ENCODE measurements at regions not wholly inside any gene's neighbourhood (a gene's known extent, or its start where the extent isn't known, plus 50 kb on each side); places are given as distances from the start of the nearest gene placed in this dataset.

- Histone ChIP-seq H3K27me3 (ENCODE audit: control insufficient read depth, insufficient read depth, low read length) (no peaks in the 10 kb centered on the region), H3K36me3 (ENCODE audit: control insufficient read depth, insufficient read depth, low read length) (no peaks in the 10 kb centered on the region), H3K4me3 (ENCODE audit: low read depth, low read length) (no peak overlapping the region)
- no peak for DNase-seq (ENCODE audit: low read depth)
- POLR2A ChIA-PET, result no interaction called here
- TF ChIP-seq CTCF (IDR thresholded peaks at IDR 0.05; ENCODE audit: insufficient read depth, low read depth, low read length), result no peak
- CTCF ChIA-PET, result no interaction called here
These were observed 1295.8 kb upstream of the ADGRL3 start for GRCh38 chr4:59904331-59904730.

- no peak overlapping the region for H3K4me3 ChIP-seq (ENCODE audit: low read depth, low read length)
- ChIA-PET POLR2A (no interaction called here), CTCF (no interaction called here)
- TF ChIP-seq CTCF (IDR thresholded peaks at IDR 0.05; ENCODE audit: insufficient read depth, low read depth, low read length), result no peak
- no peaks in the 10 kb centered on the region for H3K36me3 ChIP-seq (ENCODE audit: control insufficient read depth, insufficient read depth, low read length)
- DNase-seq (ENCODE audit: low read depth), result no peak
- H3K27me3 ChIP-seq (ENCODE audit: control insufficient read depth, insufficient read depth, low read length), result no peaks in the 10 kb centered on the region
These were observed 1279.7 kb upstream of the ADGRL3 start for GRCh38 chr4:59920416-59920815.

GRCh38 chr4:59925290-59925689, 1274.8 kb upstream of the ADGRL3 start:
- POLR2A ChIA-PET, result no interaction called here
- H3K4me3 ChIP-seq (ENCODE audit: low read depth, low read length), result no peak overlapping the region
- no peak for DNase-seq (ENCODE audit: low read depth)
- CTCF ChIA-PET, result interaction anchor here (1.3 kb wide), 1 partner anchor 9 kb away, joined by 4 read pairs; no protein-coding TSS in a partner anchor
- TF ChIP-seq CTCF (IDR thresholded peaks at IDR 0.05; ENCODE audit: insufficient read depth, low read depth, low read length), result no peak
- H3K36me3 ChIP-seq (ENCODE audit: control insufficient read depth, insufficient read depth, low read length), result no peaks in the 10 kb centered on the region
- H3K27me3 ChIP-seq (ENCODE audit: control insufficient read depth, insufficient read depth, low read length), result no peaks in the 10 kb centered on the region

- CTCF ChIA-PET, result no interaction called here
These were observed 1263.6 kb upstream of the ADGRL3 start for GRCh38 chr4:59936566-59936965.

GRCh38 chr4:59938166-59938565, 1262.0 kb upstream of the ADGRL3 start:
- no peaks in the 10 kb centered on the region for H3K36me3 ChIP-seq (ENCODE audit: control insufficient read depth, insufficient read depth, low read length)
- TF ChIP-seq CTCF (IDR thresholded peaks at IDR 0.05; ENCODE audit: insufficient read depth, low read depth, low read length), result no peak
- ChIA-PET POLR2A (no interaction called here), CTCF (no interaction called here)
- H3K4me3 ChIP-seq (ENCODE audit: low read depth, low read length), result no peak overlapping the region
- no peak for DNase-seq (ENCODE audit: low read depth)
- H3K27me3 ChIP-seq (ENCODE audit: control insufficient read depth, insufficient read depth, low read length), result no peaks in the 10 kb centered on the region

More at GRCh38 chr4:59936566-59936965, 1263.6 kb upstream of the ADGRL3 start:
- no peaks in the 10 kb centered on the region for H3K27me3 ChIP-seq (ENCODE audit: control insufficient read depth, insufficient read depth, low read length)
- TF ChIP-seq CTCF (IDR thresholded peaks at IDR 0.05; ENCODE audit: insufficient read depth, low read depth, low read length), result no peak
- H3K36me3 ChIP-seq (ENCODE audit: control insufficient read depth, insufficient read depth, low read length), result no peaks in the 10 kb centered on the region
- H3K4me3 ChIP-seq (ENCODE audit: low read depth, low read length), result no peak overlapping the region
- no peak for DNase-seq (ENCODE audit: low read depth)
- POLR2A ChIA-PET, result no interaction called here
